Body of pancreas (tissue), 4 donors: ENCODE measurements at regions not wholly inside any gene's neighbourhood (a gene's known extent, or its start where the extent isn't known, plus 50 kb on each side); places are given as distances from the start of the nearest gene placed in this dataset.

Source experiments
- ATAC-seq: fragments of 150-250 bp; one replicate; pipeline ENCODE4 v1.9.1; 2016
- DNase-seq, 4 donors: peaks; one replicate each; pipeline ENCODE4 v3.0.0-alpha.2; 2019
- H3K27ac ChIP-seq, 4 donors: fragments of 200-600 bp; sonication (generic); 1 replicate in 3 of 4; 2 replicates in 1 of 4; pipeline versions ENCODE4 v1.5.1 to v1.6.1; 2016 to 2019; ENCODE audit warnings: mild to moderate bottlenecking in 1 of 4, mixed read lengths in 1 of 4, moderate library complexity in 1 of 4
- H3K27me3 ChIP-seq, 2 donors: fragments of 200-600 bp; sonication (generic); one replicate each; pipeline ENCODE4 v1.6.0; 2016; ENCODE audit warnings: mild to moderate bottlenecking in 1 of 2
- H3K36me3 ChIP-seq, 2 donors: fragments of 200-600 bp; sonication (generic); replicated peaks in 1 of 2; 2 replicates each; pipeline ENCODE4 v1.5.1; 2016; ENCODE audit warnings: low read depth in 2 of 2; ENCODE audit not compliant: insufficient read depth in 1 of 2
- H3K4me1 ChIP-seq: fragments of 200-600 bp; sonication (generic); one replicate; pipeline ENCODE4 v1.6.0; 2016
- H3K4me3 ChIP-seq, 2 donors: fragments of 200-600 bp; sonication (generic); 1 replicate in 1 of 2; 2 replicates in 1 of 2; pipeline ENCODE4 v1.5.1; 2016 to 2019
- H3K9me3 ChIP-seq, 3 donors: fragments of 200-600 bp; sonication (generic); 1 replicate in 2 of 3; 2 replicates in 1 of 3; pipeline ENCODE4 v1.5.1; 2016
- POLR2A ChIP-seq, 3 donors: fragments of 450-650 bp; IDR thresholded peaks; one replicate each; pipeline ENCODE4 v1.6.1; 2016; ENCODE audit warnings: antibody characterized with exemption in 3 of 3, mild to moderate bottlenecking in 2 of 3
- WGBS, 2 donors: methylation state at CpG; one replicate each; pipeline ENCODE4 v1.1.5; 2017; 5-methylcytosine and 5-hydroxymethylcytosine counted together
- intact Hi-C: fragments of 100-400 bp; cut with DNase I; formaldehyde crosslinking; loops from one replicate; pipeline ENCODE4 v1.15.1; 2023
- TF ChIP-seq, protein P1 (sequence below), 7 experiments: fragments of 450-650 bp in 4 of 7; fragments of 200-600 bp in 3 of 7; sonication (generic) in 3 of 7; IDR thresholded peaks; one replicate each; pipeline ENCODE4 v1.5.1; 2016 to 2019; ENCODE audit warnings: antibody characterized with exemption in 7 of 7

DNA sequence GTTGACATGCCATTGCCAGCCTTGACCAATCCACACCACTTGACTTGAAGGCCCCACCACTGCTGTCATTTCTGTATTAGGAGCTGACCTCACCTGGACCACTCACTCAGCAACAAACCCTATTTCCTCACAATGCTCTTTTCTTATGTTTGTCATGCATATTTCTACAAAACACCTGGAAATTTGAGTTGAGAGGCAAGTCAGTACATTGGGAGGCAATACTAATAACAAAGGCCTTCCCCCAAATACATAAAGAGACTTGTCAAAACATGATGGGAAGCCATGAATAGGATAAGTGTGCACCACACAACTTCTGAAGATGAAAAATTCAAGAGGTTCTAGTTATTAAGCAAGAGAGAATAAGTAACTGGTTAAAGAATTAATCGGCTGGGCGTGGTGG is 77.9 kb upstream of the POU2AF2 start:
- intact Hi-C loops = no loop called here
- H3K4me3 ChIP-seq = no peak overlapping the region
- H3K36me3 ChIP-seq = no peaks in the 10 kb centered on the region
- no peaks in the 10 kb centered on the region for H3K9me3 ChIP-seq
- TF ChIP-seq POLR2A (IDR thresholded peaks at IDR 0.05) = no peak
- TF ChIP-seq, protein P1, sequence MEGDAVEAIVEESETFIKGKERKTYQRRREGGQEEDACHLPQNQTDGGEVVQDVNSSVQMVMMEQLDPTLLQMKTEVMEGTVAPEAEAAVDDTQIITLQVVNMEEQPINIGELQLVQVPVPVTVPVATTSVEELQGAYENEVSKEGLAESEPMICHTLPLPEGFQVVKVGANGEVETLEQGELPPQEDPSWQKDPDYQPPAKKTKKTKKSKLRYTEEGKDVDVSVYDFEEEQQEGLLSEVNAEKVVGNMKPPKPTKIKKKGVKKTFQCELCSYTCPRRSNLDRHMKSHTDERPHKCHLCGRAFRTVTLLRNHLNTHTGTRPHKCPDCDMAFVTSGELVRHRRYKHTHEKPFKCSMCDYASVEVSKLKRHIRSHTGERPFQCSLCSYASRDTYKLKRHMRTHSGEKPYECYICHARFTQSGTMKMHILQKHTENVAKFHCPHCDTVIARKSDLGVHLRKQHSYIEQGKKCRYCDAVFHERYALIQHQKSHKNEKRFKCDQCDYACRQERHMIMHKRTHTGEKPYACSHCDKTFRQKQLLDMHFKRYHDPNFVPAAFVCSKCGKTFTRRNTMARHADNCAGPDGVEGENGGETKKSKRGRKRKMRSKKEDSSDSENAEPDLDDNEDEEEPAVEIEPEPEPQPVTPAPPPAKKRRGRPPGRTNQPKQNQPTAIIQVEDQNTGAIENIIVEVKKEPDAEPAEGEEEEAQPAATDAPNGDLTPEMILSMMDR (IDR thresholded peaks at IDR 0.05) = no peak
- no peak for DNase-seq
- WGBS, 2 donors = 98 to 100% methylated on average over 2 of the region's 2 CpGs
- no peaks in the 10 kb centered on the region for H3K27me3 ChIP-seq
- no peak overlapping the region for H3K27ac ChIP-seq
- no peak for ATAC-seq
- H3K4me1 ChIP-seq = no peaks in the 10 kb centered on the region

DNA sequence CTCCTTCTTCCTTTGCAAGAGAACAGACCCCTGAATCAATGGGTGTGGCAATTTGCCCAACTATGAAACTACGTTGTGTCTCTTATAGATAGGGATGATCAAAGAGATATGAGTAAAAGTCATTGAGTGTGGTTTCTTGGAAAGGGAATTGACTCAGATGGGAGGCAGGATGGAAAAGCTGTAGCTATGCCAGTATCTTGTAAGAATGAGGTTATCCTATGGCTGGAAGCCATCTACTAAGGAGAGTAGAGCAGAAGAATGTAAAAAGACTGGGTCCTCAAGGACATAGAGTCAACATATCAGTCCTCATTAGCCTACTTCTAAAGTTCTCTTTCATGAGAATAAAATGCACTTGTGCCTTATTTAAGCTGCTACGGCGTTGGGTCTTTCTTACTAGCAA is 78.9 kb upstream of the POU2AF2 start:
- no peak overlapping the region for H3K27ac ChIP-seq
- intact Hi-C loops = no loop called here
- no peaks in the 10 kb centered on the region for H3K27me3 ChIP-seq
- TF ChIP-seq POLR2A (IDR thresholded peaks at IDR 0.05) = no peak
- TF ChIP-seq, protein P1 (IDR thresholded peaks at IDR 0.05) = no peak
- no peak for DNase-seq
- 70 to 72% methylated on average over 3 of the region's 3 CpGs for WGBS, 2 donors
- H3K4me1 ChIP-seq = no peaks in the 10 kb centered on the region
- ATAC-seq = no peak
- no peak overlapping the region for H3K4me3 ChIP-seq
- no peaks in the 10 kb centered on the region for H3K9me3 ChIP-seq
- no peaks in the 10 kb centered on the region for H3K36me3 ChIP-seq

DNA sequence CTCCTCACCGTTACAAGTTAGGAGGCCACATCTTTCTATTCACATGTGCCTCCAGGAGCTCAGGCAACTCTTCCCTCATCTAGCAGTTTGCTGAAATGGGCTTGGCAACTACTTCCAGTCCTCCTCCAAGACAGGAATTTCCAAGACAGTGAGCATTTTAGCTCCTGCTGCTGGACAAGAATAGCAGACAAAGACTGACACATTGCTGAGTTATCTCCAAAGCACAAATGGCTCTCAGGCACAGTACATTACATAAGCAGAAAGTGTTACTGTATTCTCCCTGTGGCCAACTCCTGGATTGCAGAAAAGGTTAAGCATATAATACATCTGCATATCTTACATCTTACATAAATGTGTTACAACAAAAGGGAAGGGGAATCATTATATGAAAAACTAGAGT is 83.2 kb upstream of the POU2AF2 start:
- no peak overlapping the region for H3K27ac ChIP-seq
- 62 to 75% methylated on average over 1 of the region's 1 CpG for WGBS, 2 donors
- ATAC-seq = no peak
- DNase-seq = no peak
- no peaks in the 10 kb centered on the region for H3K9me3 ChIP-seq
- intact Hi-C loops = no loop called here
- no peak overlapping the region for H3K4me3 ChIP-seq
- no peaks in the 10 kb centered on the region for H3K27me3 ChIP-seq
- no peak for TF ChIP-seq POLR2A (IDR thresholded peaks at IDR 0.05)
- TF ChIP-seq, protein P1 (IDR thresholded peaks at IDR 0.05) = no peak
- H3K4me1 ChIP-seq = no peaks in the 10 kb centered on the region
- H3K36me3 ChIP-seq = no peaks in the 10 kb centered on the region

DNA sequence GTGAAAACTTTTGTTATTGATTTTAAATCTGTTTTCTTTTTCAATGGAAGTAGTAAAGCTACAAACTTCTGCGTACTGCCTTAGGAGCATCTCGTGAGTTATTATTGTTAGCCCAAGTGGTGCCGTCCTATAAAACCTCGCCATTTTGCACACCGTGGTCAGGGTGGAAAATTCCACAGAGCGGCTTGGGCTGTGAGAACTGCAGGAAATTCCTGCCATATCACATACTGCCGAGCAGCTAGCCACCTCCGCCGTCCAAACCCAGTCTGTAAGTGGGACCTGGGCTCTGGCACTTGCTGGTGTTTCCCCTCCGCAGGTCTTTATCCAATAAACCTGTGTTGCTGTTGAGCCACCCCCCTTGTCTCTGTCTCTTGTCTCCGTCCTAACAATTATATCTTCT is 88.0 kb upstream of the POU2AF2 start:
- intact Hi-C loops = no loop called here
- no peaks in the 10 kb centered on the region for H3K27me3 ChIP-seq
- no peaks in the 10 kb centered on the region for H3K9me3 ChIP-seq
- no peak overlapping the region for H3K27ac ChIP-seq
- no peaks in the 10 kb centered on the region for H3K4me1 ChIP-seq
- no peak for ATAC-seq
- no peak for TF ChIP-seq POLR2A (IDR thresholded peaks at IDR 0.05)
- no peak overlapping the region for H3K4me3 ChIP-seq
- 83 to 90% methylated on average over 11 of the region's 11 CpGs for WGBS, 2 donors
- H3K36me3 ChIP-seq = no peaks in the 10 kb centered on the region
- no peak for DNase-seq

DNA sequence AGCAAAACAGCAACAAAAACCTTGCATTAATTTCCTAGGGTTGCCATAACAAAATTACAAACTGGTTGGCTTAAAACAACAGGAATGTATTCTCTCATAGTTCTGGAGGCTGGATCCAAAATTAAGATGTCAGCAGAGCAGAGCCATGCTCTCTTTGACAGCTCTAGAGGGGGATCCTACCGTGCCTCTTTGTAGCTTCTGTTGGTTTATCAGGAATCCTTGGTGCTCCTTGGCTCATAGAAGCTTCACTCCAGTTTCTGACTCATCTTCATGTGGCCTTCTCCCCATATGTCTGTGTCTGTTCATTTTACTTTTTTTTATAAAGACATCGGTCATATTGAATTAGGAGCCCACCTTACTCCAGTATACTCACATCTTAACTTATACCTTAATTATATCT is 90.5 kb upstream of the POU2AF2 start:
- TF ChIP-seq, protein P1 (IDR thresholded peaks at IDR 0.05) = no peak
- TF ChIP-seq POLR2A (IDR thresholded peaks at IDR 0.05) = no peak
- no peak overlapping the region for H3K4me3 ChIP-seq
- H3K27me3 ChIP-seq = no peaks in the 10 kb centered on the region
- no peaks in the 10 kb centered on the region for H3K9me3 ChIP-seq
- DNase-seq (no peak), ATAC-seq (no peak)
- intact Hi-C loops = no loop called here
- 39 to 71% methylated on average over 2 of the region's 2 CpGs for WGBS, 2 donors
- no peak overlapping the region for H3K27ac ChIP-seq
- H3K4me1 ChIP-seq = no peaks in the 10 kb centered on the region
- H3K36me3 ChIP-seq = no peaks in the 10 kb centered on the region
